GM12891 (cell line): ENCODE measurements at regions not wholly inside any gene's neighbourhood (a gene's known extent, or its start where the extent isn't known, plus 50 kb on each side); places are given as distances from the start of the nearest gene placed in this dataset.
"Not testable (repeated sequence)": the region's sequence is repeated elsewhere in the genome, so short reads cannot be mapped to it uniquely, and the experiment has no call there.

Experiments
- PAX5 ChIP-seq: IDR thresholded peaks from 2 replicates; pipeline ENCODE4 v1.6.1; 2011; ENCODE audit warnings: low read length, moderate library complexity, mild to moderate bottlenecking; ENCODE audit not compliant: insufficient read depth, severe bottlenecking
- POLR2A ChIP-seq: IDR thresholded peaks from 2 replicates; pipeline ENCODE4 v1.6.1; 2011; ENCODE audit warnings: low read depth, low read length, control low read depth
- POLR2AphosphoS5 ChIP-seq: IDR thresholded peaks from 2 replicates; pipeline ENCODE4 v1.6.1; 2011; ENCODE audit warnings: low read depth, low read length, control low read depth

- not testable (repeated sequence) for TF ChIP-seq POLR2A, POLR2AphosphoS5, PAX5
Observed at GRCh38 chr7:89857053-89857452, 297.2 kb upstream of the STEAP1 start.
